Activated naive CD4-positive, alpha-beta T cell treated with anti-CD3 and anti-CD28 coated beads, Interleukin-2, amount 50 U/mL, for 16 hours (primary cell): ENCODE measurements at regions not wholly inside any gene's neighbourhood (a gene's known extent, or its start where the extent isn't known, plus 50 kb on each side); places are given as distances from the start of the nearest gene placed in this dataset.
A peak's percentile ranks its signal among the peaks of the same experiment; 100 is the strongest.
"Not testable (repeated sequence)": the region's sequence is repeated elsewhere in the genome, so short reads cannot be mapped to it uniquely, and the experiment has no call there.

Experiments
- DNase-seq: peaks from one replicate; pipeline ENCODE4 v3.0.0-alpha.2; 2020

DNA sequence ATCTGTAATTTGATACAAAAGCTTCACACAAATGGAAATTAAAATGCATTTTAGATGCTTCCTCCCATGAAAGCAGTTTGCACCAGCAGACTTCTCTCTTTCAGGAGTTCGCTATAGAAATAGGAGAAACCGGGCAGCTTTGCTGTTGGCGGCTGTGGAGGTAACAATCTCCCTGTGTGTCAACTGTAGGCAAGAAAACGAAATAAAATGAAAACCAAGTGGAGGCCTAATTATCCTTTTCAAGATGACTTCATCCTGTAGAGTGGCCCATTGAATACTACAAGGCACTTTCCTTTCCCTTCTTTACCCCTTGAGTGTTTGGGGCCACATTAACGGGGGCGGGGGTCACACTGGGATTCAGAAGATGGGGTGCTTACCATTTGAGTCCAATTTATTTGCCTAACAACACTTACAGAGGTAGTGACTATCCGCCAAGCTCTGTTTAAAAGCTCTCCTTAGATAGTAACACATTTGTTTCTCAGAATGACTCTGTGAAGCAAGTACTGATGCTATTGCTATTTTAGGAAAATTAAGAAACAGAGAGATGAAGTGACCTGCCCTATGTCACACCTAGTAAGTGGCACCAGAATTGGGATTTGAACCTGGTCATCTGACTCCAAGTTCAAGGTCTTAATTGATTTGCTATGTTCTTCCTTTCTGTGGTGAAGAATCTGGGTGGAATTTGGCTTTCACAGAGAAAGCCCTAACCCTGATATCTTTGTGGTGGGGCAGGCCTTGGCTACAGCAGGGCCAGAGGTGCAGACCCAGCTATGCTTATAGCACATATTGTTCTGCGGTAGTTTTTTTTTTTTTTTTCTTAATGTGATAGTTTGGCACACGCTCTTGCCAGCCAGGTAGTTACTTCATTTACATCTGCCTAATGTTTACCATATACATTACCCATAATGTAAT, 125.5 kb upstream of the MPHOSPH6 start:
- DNase-seq = no peak

GRCh38 chr16:82293671-82294070, 123.6 kb upstream of the MPHOSPH6 start:
- DNase-seq = no peak

GRCh38 chr16:82287937-82288336, 117.9 kb upstream of the MPHOSPH6 start:
- no peak for DNase-seq

DNA sequence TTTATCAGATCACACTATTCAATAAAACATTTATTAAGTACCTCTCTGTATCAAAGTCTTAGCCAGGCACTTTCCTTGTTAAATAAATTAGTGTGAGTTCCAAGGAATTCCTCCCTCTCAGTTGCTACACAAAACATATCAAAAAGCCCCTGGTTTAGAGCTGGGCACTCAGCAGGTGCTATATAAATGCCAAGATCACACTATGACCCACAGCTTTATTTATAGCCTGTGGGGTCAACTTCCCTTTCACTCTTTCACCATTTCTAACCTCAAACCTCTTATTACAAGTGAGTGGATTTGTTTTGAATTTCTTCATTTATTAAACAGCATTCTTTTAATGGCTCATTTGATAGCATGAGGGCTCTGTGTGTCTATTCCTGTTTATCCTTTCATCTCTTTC, 112.6 kb upstream of the MPHOSPH6 start:
- no peak for DNase-seq

- no peak for DNase-seq
Measured at GRCh38 chr16:82281544-82281943, 111.5 kb upstream of the MPHOSPH6 start.

GRCh38 chr16:82280867-82281266, 110.8 kb upstream of the MPHOSPH6 start:
- DNase-seq = no peak

DNA sequence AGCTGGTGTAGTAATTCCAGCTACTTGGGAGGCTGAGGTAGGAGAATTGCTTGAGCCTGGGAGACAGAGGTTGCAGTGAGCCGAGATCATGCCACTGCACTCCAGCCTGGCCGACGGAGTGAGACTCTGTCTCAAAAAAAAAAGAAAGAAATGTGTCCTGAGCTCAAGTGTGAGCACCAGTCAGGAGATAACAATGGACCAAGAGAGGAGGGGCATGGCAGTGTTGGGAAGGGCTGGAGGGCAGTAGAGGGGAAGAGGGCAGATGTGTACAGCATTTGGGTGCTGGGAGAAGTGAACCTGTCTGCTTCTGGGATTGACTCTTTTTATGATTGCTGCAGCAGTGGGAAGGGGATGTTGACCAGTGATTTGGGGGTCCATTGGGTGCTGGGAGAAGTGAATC, 105.3 kb upstream of the MPHOSPH6 start:
- not testable (repeated sequence) for DNase-seq

DNA sequence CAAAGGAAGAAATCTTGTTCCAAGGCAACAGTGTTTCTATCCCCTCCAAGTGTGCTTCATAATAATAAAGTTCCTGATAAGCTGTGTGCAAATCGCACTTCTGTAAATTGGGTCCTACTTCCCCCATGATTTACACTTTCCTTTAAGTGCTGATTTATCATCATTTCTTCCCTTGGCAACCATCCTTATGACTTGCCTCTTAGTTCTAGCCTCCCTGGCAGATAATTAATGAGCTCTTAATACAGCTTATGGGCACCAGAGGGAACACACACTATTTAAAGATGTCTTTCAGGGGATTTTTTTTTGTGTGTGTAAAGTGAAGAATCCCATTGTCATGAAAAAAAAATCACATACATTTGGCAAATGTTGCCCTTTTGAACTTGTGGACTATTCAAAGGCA, 101.6 kb upstream of the MPHOSPH6 start:
- DNase-seq = no peak

- DNase-seq = not testable (repeated sequence)
Measured at GRCh38 chr16:82267675-82268074, 97.7 kb upstream of the MPHOSPH6 start.

- DNase-seq = no peak
Measured at GRCh38 chr16:82265809-82266208, 95.8 kb upstream of the MPHOSPH6 start.

GRCh38 chr16:82264756-82265155, 94.7 kb upstream of the MPHOSPH6 start:
- DNase-seq = no peak

DNA sequence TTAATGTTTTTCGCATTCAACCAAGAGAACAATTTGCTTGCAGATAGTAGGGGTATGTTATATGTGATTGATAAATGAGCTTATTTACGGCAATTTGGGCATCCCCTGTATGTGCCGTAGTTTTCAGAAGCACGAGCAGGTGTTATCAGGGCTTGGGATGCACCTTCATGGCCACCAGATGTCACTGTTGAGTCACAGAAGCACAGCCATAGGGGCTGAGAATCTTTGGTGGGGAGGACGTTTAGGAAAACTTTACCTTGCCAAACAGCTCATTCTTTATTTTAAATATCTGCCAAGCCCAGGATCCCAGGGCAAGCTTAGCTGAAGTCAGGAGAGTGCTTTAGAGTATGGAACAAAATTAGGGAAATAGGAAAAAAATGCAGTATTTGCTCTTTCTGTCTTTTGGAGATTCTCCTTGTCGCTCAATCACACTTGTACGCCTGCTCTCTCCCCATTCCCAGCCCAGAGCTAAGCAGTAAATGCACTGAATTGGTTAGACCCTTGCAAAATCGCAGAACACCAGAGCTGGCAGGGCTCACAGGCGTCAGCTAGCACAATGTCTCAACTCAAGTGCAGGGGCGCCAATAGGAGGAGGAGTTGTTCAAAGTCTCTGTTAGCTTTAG, 93.6 kb upstream of the MPHOSPH6 start:
- DNase-seq = peak; percentile 36

- no peak for DNase-seq
Measured at GRCh38 chr16:82262244-82262643, 92.2 kb upstream of the MPHOSPH6 start.

GRCh38 chr16:82260212-82260795, 90.3 kb upstream of the MPHOSPH6 start:
- no peak for DNase-seq

DNA sequence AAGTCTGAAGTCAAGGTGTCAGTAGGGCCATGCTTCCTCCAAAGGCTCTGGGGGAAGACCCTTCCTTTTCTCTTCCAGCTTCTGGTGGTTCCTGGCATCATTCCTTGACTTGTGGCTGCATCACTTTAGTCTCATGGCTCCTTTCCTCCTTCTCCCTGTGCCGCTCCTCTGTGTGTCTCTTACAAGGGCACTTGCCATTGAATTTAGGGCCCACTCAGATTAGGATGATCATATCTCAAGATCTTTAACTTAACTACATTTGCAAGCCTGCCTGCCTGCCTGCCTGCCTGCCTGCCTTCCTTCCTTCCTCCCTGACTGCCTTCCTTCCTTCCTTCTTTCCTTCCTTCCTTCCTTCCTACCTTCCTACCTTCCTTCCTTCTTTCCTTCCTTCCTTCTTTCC, 89.7 kb upstream of the MPHOSPH6 start:
- no peak for DNase-seq

DNA sequence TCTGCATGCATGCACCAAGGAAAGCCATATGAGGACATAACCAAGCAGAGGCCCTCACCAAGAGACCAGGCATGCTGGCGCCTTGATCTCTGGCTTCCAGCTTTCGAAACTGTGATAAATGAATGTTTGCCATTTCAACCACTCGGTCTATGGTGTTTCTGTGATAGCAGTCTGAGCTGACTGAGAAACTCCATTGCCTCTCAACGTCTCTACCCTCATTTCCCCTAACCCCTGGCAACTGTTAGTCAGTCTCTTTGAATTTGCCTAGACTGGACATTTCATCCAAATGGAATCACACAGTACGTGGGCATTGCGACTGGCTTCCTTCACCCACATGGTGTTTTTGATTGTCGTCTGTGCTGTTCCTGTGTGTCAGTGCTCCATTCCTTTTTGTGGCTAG, 88.0 kb upstream of the MPHOSPH6 start:
- DNase-seq = no peak

DNA sequence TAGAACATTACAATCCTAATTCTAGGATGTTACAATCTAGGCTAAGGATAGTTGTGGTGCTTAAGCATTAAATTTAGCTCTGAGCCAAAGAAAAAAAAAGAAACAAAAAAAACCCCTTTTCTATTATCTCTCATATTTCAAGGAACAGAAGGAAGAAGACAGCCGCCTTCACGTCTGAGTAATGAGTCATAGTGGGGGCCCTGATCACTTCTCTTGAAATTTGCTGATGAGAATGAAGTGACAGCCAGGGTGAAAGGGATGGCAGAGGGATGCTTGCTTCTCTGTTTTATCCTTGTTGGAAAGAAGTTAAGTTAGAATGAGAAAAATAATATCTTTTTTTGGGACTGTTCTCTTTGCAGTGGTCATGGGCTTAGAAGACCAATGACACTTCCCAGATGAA, 82.6 kb upstream of the MPHOSPH6 start:
- DNase-seq = no peak

GRCh38 chr16:82248677-82249076, 78.7 kb upstream of the MPHOSPH6 start:
- no peak for DNase-seq

DNA sequence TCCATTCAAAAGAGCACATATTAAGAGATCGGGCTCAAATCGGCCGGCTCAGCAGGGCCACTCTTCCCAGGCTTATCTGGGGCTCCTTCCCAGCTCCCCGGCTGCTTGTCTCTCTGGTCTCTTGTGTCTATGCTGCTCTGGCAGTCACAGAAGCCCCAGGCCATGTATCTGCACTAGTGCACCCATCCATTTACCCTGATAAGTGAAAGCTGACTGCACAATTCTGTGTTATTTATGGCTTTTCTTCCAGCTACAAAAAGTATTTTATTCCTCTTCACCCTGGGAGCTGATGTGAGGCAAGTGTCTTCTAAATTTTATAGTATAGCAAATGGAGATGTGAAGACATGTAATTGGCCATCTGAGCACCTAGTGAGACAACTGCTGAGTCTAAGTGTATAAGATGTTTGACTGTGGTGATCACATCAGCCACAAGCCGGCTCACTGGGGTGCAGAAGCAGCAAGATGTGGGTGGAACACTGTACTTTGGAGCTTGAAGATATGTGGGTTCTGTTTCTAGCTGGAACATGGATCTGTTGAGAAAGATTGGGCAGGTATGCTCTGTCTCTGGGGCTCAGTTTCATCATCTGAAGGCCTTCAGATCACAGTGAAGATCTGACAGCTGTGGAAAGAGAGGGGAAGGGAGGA, 78.1 kb upstream of the MPHOSPH6 start:
- DNase-seq = no peak

GRCh38 chr16:82242201-82242600, 72.2 kb upstream of the MPHOSPH6 start:
- no peak for DNase-seq

- no peak for DNase-seq
Measured at GRCh38 chr16:82241469-82242052, 71.5 kb upstream of the MPHOSPH6 start.

DNA sequence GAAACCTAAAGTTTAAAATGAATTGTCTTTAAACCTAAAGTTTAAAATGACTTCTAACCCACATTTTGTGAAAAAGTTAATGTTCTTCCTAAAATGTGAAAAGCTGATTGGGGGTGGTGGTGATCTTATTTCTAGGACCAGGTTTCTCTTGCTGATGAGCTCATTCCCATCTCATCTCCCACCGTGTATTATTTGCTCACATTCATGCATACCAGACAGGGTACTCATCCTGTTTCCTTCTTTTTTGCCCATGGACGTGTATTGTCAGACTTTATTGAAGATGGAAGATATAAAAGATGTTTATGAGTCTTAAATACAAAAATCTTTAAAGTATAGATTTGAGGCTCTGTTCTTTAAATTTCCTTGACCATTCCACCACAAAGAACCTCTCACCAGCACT, 70.1 kb upstream of the MPHOSPH6 start:
- no peak for DNase-seq

GRCh38 chr16:82236875-82237274, 66.9 kb upstream of the MPHOSPH6 start:
- DNase-seq = no peak
